HG02678 (cell line): ENCODE measurements at regions not wholly inside any gene's neighbourhood (a gene's known extent, or its start where the extent isn't known, plus 50 kb on each side); places are given as distances from the start of the nearest gene placed in this dataset.
"Not testable (repeated sequence)": the region's sequence is repeated elsewhere in the genome, so short reads cannot be mapped to it uniquely, and the experiment has no call there.

Experiments used
- ATAC-seq: cut with Tn5 transposase; IDR thresholded peaks from one replicate; pipeline ENCODE4 v1.9.1; 2021; ENCODE audit warnings: mild to moderate bottlenecking, moderate library complexity; ENCODE audit not compliant: unreplicated experiment

DNA sequence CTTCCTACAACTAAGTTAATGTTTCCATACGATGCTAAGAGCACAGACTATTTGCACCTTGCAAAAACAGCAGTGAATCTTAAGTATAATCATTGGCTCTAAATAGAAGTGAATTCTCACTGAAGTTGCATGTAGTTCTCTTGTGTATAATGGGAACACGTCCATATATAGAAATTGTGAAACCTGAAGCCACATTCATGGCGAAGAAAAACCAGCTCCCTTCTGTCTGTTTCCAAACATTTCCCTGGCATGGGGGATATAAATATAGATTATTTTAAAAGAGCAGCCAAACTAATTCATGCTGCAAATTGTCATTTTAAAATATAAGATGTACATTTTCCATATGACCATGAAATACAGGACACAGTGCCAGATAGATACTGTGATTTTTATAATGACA is 71.1 kb downstream of the TRAM1L1 start:
- no peak for ATAC-seq

DNA sequence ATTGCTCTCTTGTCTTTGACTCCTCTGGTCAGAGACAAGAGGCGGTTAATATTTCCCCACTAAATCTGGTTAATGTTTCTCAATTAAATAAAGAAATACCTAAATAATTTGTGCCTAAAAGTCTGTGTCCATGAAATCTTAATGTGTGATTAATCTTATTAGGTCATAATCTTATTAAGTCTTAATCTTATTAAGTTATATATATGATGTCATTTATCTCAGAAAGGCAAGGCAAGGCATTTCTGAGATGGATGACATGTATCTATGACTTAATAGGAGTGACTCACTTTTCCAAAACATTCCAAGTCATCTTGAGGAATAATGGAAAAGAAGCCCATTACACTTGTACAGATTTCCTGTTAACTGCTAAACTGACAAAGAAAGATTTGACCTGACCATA is 74.7 kb downstream of the TRAM1L1 start:
- no peak for ATAC-seq

DNA sequence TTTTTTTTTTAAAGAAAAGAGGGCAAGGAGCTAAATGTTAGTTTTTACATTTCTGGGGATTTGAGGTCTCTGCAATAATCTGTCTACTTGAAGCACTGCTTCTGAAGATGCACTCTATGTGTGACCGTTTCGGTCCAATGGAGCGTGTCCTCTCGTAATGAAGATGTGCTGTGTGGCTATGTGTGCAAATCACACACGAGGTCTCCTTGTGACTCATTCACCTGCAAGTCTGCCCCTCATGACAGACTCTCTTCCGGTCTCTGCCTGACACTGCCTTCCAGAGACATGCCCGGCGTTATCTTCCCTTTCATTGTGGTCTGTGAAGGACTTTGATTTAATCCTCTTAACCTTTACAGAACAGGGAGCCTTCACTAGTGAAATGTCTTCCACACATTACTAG is 84.3 kb downstream of the TRAM1L1 start:
- no peak for ATAC-seq

DNA sequence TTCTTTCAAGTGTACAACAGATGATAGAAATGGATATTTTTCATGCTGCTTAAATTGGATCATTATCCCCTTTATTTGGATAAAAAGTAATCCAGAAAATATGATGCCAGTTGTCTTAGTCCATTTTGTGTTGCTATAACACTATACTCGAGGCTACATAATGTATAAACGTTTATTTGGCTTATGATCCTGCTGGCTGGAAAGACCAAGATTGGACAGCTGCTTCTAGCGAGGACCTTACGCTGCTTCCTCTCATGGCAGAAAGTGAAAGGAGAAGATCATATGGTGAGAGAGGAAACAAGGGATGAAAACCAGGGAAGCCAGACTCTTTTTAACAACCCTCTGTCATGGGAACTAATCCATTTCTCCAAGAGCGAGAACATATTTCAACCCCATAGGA is 102.7 kb downstream of the TRAM1L1 start:
- ATAC-seq: no peak

DNA sequence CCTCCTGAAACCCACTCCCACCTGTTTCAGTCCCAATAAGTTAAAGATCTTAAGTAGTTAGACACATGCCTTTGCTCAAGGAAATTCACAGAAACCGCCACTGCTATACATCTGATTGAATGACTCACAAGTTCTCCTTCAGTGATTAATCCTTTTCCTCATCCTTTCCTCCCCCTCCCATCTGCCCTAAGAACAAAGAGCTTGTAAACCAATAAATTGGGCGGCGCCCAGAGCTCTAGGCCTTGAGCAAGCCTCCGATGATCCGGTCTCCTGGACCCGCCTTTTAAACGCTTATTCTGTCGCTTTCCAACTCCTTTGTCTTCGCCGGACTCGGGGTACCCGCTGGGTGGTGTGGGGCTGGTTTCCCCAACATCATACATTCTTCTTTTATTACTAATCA is 104.9 kb downstream of the TRAM1L1 start:
- ATAC-seq: not testable (repeated sequence)

DNA sequence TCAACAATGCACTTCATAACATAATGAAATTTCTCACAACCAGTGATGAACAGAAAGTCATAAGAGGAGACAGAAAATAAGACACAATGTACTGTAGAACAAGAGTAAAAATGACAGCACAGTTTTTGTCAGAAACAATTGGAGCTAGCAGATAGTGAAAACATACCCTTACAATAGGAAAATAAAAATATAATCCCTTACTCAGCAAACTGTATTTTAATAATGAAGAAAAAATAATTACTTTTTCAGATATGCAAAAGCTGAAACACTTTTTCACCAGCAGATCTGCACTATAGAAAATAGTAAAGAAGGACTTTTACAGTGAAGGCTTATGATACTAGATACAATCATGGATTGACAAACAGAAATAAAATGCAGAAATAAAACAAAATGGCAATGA is 126.3 kb downstream of the TRAM1L1 start:
- ATAC-seq: no peak

DNA sequence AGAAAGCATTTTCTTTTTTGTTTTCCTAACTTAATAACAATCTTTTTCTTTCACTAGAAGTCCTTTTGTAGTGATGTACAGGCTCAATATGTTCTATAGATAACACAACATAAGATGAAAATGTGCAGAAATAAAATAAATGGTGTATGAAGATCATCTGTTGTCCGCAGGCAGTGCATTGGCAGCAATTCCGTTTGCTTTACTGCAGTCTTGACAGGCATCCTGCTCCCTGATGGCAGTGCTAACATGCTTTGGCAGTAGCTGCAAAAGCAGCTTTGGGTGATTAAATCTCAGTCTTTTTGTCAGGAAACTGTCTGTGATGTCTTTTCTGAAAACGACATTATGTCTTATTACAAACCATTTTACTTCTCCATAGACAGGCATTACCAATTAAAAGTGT is 131.4 kb downstream of the TRAM1L1 start:
- no peak for ATAC-seq

DNA sequence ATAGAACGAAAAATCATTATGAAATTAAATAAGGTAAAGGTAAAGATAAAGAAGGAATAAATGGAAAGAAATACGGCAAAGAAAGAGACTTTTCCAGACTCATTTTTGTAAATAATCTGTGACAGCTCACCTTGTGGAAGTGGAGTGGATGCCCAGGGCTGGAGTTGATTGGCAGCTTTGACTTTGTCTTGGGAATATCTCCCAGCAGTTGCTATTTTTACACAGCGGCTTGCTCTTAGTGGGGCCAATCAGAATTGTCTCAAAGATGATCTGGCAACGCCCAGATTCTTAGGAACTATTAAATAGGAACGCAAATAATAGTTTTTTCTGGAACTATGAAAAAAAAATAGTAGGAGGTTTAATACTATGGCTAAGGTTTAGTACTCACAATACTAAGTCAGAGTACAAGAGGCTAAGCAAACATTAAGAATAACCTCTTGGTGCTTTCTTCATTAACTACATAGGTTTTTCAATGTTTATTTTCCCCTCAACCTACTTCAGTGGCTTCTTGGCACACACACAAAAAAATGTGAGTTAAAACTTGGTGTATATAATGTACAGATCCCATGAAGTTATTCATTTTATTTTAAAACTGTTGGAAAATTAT is 132.7 kb downstream of the TRAM1L1 start:
- ATAC-seq: no peak

DNA sequence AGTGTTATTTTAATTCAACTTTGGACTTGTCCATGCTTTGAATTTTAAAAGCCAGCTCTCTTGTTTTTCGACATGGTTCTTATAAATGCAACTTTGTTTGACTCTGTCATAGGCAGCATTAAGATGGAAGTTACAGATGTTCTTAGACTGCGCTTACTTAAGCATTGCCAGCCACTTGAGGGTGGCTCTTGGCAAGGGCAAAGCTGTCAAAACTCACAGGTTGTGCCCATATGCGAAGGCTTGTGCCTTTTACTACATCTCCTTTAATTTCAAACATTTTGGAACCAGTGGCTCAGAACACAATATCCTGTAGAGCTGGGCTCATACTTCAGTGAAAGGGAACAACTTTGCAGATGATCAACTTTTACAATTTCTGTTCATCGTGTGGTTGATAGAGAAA is 135.5 kb downstream of the TRAM1L1 start:
- no peak for ATAC-seq

DNA sequence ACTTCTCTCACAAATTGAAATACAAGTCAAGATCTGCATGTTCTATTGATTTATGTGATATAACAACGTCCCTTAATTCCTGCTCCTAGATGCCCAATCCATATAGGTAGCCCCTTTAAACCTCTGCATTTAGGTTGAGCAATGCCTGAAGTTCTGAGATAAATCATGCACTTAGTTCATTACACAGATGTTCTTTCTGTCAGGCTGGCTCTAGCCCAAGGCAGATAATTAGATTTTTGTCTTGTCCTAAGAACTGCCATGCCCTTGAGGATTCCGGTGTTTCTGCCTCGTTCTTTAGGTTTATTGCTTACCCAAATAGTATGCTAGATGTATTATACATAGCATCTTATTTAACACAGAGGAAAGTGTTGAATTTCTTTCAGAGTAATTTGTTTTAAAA is 143.1 kb downstream of the TRAM1L1 start:
- no peak for ATAC-seq

DNA sequence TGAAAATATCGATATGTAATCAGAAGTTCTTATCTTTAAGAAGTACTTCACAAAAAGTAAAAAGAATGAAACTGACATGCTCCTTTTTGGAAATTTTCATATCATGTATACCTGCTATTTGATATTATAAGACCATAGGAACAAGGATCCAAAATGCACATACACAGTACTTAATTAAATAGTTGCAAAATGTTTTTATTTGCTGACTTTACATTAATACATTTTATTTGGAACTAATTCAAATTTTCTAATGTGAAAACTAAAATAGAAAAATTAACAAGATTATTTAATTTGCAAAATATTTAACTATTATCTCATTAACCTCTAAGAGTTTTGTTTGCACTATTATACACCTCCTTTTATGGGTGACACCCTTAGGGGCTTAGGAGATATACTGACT is 155.0 kb downstream of the TRAM1L1 start:
- ATAC-seq: no peak

DNA sequence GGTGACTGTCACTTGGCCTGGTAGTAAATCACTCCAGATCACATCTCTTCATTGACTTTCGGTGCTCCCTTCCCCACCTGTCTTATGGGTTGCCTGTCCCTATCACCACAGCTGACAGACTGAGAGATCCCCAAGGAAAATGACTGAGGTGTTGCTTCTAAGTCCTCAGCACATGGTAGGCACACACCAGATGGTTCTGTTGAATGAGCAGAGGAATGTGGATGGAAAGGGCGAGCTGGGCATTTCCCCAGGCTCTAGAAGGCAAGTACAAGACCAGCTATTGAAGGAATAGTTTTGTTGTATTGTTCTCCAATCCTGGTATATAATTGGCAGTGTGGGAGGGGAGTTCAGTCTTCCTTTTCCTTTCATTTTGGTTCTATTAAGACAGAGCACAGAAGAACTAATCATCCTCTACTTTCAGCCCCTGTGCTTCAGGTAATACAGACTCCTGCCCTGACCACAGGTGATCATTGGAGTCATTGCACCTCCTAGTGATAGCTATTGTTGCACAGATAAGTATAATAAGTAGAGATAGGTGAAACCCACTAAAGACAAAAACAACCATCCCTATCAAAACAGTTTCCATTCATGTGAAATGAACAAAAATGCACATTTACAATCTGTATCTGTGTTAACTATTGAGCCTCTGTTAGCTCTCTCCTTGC is 158.6 kb downstream of the TRAM1L1 start:
- ATAC-seq: no peak

DNA sequence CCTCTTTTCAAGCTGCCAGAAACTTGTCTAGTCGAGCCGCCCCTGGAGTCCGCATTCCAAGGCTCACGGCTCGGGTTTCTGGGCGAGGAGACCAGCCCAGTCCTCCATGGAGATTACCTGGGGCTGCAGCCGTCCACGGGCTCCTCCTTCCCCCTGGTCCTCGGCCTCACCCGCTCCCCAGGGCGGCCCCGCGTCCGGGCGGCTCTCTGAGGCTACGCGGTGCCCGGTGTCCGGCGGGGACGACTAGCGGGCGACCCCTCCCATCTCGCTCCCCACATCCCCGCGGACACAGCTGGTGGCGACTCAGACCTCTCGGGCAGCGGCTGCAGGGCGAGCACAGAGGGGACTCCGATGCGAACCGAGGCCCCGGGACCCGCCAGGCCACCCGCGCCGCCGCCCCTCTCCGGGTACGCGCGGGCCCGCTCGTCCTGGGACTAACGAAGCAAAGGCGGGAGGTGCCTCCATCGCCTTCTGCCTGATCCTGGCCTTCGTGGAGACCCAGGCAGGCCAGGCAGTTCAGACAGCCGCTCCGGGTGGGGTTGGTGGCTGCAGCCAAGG is 159.4 kb downstream of the TRAM1L1 start:
- no peak for ATAC-seq

DNA sequence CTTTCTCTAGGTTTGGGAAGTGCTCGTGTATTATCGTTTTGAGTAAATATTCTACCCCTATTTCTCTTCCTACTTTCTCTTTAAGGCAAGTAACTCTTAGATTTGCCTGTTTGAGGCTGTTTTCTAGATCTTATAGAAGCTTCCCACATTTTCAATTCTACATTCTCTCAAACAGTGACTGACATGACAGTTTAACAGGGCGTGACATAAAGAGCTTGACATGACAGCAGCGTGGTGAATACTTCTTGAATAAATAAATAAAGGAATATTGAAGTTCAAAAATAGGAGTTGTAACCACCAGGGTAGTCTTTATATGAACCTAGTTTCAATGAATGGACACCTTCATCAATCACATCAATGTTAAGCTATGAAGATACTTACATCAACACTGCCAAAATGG is 162.0 kb downstream of the TRAM1L1 start:
- ATAC-seq: no peak

DNA sequence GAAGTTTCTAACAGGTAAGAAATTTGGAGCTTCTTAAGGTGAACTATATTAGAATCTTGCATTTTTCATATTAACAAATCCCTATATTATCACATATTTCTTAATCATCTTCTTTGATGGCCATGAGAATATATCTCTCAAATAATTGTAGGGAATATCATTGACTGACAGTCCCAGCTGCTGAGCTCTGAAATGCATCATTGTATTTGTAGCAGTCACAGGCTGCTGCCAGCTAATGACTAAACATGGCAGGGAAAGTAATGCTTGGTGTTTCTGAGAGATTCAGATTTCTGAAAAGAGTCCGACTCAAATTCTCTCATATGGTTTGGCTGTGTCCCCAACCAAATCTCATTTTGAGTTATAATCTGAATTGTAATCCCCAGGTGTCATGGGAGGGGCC is 171.9 kb downstream of the TRAM1L1 start:
- no peak for ATAC-seq

DNA sequence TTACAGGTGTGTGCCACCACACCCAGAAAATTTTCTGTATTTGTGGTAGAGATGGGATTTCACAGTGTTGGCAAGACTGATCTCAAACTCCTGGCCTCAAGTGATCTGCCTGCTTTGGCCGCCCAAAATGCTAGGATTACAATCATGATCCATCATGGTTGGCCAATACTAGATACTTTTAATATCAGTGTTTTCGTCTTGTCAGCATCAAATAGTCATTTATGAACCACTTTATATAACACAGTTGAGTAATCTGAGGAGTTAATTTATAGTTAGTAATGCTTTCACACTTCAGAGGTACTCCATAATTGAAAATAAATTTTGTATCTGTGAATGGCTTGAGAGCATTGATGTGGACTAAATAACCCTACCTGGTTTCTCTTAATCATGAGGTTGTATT is 178.6 kb downstream of the TRAM1L1 start:
- ATAC-seq: no peak

DNA sequence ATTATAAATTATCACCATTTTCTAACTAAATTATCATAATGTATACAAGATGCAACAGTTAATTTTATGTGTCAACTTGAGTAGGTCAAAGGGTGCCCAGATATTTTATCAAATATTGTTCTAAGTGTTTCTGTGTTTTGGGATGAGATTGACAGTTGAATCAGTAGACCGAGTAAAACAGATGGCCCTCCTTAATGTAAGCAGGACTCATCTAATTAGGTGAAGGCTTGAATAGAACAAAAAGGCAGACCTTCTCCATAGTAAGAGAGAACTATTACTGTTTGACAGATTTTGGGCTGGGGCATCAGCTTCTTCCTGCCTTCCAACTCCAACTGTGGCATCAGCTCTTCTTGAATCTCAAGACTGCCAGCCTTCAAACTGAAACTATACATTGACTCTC is 185.8 kb downstream of the TRAM1L1 start:
- no peak for ATAC-seq

DNA sequence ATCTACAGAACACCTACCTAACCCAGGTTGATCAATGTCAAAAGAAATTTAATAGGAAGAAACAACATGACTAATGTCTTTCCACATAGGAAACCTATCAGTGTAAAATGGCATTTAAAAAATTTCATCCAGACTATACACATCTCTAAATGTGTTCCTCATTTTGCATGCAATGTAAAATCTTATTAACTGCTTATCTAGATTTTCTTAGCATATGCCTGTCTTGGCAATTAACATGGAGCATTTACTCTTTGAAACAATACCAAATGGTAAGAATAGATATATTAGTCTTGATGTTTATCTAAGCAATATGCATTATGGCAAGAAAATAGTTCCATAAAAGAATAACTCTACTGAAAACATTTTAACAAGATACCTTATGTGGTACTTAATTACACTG is 199.8 kb downstream of the TRAM1L1 start:
- ATAC-seq: no peak

DNA sequence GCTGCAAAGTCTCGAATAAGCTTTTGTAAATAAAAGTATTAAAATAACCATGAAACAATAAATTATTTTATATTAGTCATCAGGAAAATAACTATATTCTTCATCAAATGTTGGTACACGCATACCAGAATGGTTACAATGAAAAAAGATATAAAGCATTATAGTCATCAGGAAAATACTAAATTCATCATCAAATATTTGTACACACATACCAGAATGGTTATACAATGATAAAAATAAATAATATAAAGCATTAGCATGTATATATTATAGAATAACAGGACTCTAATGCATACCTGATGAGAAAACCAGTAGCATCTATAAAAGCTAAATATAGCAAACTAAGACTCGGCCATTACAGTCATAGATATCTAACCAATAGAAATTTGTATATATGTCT is 202.9 kb downstream of the TRAM1L1 start:
- no peak for ATAC-seq

DNA sequence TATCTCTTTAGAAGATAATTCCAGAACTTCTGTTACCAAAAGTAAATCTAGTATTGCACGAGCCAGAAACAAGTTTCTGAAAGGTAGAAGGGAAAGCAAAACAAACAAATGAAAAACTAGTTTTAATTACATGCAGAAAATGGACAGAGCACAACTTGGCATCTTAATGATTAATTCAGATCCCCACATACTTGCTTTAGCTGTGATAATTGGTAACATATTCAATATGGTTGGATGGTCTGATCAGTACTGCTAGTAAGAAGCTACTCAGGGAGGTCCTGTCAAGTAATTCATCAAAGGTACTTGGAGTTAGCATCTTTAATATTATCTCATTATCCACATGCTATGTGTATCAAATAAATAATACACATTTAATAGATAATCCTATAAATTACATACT is 204.3 kb downstream of the TRAM1L1 start:
- no peak for ATAC-seq

DNA sequence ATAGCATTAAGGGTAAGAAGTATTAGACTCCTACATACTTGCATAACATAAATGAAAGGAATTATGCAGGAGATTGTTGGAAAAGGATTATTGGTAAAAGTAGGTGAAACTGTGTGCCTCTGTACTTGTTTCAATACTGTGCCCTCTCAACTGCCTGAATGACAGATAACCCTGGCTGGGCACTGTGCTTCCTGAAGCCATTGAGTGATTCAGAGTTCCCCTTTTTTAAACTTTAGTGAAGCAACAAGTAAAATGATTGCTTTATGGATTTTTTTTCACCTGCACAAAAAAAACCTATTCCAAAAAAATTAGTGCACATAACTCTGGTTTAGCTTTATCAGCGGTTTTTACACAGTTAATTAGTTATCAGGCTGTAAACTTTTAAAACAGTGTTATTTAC is 204.8 kb downstream of the TRAM1L1 start:
- ATAC-seq: no peak

DNA sequence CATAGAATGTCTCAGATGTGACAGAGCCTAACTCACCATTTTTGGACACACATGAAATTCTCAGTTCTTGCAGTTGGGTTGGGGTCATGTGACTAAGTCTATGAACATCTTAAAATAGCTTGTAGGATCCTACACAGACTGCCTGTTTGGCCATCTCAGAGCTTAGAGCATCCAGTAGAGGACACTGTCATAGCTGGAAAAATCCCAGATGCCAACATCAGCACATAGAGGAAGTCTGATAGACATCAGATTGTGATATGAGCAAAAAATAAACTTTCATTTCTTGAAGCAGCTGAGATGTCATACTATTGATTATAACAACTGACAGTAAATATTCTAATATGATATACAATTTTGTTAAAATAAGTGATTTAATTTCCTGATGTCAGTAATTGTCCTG is 207.1 kb downstream of the TRAM1L1 start:
- no peak for ATAC-seq

DNA sequence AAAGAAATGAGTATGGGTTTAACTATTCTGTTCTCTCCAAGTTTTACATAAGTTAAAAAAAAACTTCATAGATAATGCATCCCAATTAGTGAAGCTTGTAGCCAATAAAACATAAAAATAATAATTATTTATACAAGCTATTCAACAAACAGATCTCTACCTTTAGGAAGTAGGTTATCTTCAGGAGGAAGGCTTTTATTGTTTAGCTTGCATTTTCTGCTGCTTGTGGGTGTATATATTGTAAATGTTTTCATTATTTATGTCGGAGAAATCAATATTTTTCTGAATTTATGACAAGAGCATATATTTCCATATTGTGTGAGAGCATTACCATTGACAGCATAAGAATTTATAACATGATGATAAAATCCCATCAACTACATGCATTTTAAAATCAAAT is 208.3 kb downstream of the TRAM1L1 start:
- no peak for ATAC-seq
